ENCODE measurements at regions not wholly inside any gene's neighbourhood (a gene's known extent, or its start where the extent isn't known, plus 50 kb on each side); places are given as distances from the start of the nearest gene placed in this dataset.

DNA sequence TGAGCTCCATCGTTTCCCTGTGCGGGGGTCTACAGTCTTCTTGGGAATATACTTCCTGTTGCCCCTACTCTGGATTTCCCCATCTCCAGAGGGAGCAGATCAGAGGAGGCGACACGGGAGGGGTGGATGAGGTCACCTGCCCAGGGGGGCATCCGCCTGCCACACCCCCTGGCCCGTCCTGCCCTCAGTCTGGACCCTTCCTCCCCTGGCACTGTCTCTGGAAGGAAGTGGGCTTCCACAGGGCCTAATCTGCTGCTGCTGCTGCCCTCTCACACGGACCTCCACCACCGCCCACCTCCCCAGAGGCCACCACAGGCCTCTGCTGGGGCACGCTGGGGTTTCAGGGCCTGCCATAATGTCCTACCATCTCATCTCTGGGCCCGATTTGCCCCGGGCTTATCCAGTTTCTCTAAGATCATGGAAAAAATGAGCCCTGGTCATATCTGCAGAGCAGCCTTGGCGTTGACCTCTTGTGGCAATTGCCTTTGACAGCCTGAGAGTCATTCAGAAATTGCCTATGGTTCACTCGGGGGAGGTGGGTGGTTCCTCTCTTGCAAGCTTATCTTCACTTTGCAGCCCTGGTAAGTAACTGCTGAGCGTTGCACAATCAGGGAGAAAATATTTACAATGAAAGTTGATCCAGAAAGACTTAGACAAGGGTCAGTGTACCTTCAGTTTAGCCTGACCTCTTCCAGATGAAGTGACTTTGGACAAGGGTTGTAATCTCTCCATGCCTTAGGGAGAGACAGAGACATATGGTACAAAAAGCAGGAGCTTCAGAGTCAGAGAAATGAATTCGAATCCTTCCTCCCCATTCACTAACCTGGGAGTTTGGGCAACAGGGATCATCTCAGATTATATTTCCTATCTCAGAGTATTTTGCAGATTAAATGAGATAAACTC, 252.4 kb downstream of the TOMM20 start:
- no peak for DNase-seq

DNA sequence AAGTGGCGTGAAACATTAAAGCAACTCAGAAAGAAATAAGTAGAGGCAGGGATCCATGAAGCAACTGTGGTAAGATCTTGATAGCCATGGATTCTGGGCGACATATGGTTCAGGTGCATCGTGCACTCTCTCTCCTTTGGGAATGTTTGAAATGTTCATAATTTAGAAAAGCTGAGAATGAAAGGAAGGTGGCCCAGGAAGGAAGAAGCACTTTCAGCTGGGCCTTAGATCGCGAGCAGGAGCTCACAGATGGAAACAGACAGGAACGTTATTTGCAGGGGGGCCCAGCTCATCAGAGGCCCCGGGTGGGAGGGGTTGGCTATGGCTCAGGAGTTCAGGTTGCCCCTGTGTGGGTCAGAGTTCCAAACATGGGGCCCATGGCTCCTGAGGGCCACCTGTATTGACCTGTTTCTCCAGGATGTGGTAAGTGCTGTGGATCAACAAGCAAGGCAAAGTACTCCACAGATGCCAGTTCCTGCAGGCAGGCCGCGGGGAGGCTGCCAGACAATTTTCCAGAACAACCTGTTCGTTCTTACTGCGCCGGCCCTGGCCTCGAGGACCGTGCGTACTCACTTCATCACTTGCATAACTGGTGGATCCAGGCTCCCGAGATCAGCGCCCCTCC, 253.2 kb downstream of the TOMM20 start:
- no peak for DNase-seq

DNA sequence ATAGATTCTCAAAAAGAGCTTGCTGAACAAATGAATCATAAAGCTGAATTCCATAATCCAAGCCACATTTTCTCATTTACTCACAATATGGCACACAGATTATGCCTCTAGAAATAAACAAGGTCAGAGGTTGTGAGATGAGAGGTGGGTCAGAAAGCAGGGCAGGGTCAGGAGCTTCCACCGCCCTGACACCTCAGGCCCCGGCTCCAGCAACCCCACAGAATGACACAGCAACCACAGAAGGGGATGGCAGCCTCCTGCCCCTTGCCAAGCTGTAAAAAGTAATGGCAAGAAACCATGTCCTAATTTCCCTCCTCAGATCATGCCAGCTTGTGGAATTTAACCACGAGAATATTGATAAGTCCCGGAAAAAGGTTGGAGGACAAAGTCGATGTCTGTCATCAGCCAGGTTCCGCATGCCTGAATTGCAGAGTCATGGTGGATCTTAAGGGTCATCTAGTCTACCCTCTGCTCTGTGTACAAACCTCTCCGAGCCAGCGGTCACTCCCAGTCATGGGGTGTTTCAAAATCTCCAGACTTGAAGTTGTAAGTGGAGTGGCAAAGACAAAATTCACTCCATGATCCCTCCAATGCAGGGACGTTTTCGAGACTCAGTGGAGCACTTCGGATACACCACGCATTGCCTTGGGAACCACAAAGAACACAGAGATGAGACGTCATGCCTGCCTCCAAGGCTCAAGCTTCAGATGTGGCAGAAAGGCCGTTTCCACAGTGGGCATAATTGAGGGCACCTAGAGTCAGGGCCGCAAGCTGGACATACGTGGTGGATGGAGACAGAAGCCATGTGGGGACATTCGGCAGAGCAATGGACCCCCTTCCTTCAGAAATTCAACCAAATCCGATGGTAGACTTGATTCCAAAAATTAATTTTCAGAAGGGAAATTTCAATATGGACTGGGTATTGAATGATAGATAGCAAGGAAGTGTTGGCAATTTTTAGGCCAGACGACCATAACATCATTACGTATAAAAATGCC, 254.0 kb downstream of the TOMM20 start:
- no peak for DNase-seq

DNA sequence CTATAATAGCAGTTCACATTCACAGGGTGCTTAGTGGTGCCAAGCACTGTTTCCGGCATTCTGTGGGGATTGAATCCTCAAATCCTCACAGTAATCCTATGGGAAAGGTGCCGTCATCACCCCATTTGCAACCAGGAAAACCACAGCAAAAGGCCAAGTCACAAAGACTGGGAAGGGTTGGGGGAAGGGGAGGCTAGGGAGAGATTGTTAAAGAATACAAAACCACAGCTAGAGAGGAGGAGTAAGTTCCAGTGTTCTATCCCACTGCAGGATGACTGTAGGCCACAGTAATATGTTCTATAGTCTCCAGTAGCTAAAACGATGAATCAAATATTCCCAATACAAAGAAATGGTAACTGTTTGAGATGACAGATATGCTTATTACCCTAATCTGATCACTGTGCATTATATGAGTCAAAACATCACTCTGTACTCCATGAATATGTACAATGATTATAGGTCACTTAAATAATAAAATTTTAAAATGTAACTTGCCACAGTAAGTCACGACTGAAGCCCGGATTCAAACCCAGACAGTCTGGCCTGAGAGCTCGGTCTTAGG, 256.8 kb downstream of the TOMM20 start:
- DNase-seq, result no peak

DNA sequence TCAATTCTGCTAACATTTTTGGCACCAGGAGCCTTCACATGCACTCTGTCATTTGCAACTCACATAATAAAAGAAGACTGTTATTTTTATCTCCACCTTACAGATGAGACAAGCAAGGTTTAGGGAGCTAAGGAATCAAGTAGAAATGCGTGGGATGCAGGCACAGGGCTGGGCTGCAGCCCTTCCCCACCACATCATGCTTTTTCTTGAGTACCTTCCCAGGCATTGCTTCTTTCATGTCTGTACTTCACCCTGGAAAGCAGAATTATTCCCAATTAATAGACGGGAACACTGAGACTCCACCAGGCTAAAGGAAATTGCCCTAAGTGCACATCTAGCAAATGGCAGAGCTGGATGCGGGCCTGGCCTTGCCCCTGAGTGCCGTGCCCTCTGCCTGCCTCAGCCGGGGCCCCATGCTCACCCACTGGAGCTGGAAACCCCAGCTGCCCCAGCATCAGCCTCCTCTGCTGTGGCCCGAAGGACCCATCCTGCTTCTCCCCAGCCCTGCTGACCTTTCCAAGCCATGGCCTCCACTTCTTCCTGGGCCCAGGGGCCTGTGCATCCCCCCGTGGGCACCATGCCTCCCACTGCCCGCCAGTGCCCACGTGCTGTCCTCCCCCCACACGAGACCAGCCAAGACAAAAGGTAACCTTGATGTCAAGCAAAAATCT, 257.5 kb downstream of the TOMM20 start:
- no peak for DNase-seq

DNA sequence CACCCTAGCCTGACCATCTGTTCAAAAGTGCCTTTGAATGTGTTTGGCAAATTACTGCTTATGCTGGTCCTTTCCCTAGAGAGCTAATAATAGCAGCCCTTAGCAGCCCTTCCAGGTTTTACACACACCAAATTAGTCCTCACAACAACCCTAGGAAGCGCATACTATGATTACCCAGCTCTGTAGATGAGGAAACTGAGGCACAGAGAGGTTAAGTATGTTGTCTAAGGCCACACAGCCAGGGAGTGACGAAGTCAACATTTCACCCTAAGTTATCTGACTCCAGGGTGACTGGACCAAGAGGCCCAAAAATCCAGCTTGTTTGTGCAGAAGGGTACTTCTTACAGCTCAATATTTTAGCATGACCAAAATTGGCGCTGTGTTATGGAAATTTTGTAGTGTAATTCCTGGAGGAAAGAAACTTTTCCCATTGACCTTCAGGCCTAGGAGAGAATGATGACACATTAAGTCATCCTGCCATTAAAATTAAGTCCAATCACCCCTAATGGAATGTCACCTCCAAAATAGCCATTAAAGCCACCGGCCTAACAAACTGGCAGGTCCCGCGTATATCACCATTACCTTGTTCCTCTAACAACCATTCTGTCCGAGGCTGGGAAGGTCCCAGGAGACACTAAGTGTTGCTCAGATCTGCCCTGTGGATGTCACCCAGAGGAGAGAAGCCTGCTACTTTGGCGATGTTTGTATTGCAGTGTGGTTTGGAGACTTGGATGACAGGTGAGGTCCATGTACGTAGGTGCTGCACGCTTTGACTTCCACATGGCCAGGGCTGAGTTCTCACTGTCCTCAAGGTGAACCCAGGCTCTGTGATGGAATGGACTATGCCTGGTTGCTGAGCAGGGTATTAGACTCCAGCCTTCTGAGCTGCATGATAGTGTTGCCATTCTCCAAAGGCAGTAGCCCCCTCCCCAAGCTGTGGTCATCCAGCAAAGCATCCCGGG, 258.3 kb downstream of the TOMM20 start:
- no peak for DNase-seq

DNA sequence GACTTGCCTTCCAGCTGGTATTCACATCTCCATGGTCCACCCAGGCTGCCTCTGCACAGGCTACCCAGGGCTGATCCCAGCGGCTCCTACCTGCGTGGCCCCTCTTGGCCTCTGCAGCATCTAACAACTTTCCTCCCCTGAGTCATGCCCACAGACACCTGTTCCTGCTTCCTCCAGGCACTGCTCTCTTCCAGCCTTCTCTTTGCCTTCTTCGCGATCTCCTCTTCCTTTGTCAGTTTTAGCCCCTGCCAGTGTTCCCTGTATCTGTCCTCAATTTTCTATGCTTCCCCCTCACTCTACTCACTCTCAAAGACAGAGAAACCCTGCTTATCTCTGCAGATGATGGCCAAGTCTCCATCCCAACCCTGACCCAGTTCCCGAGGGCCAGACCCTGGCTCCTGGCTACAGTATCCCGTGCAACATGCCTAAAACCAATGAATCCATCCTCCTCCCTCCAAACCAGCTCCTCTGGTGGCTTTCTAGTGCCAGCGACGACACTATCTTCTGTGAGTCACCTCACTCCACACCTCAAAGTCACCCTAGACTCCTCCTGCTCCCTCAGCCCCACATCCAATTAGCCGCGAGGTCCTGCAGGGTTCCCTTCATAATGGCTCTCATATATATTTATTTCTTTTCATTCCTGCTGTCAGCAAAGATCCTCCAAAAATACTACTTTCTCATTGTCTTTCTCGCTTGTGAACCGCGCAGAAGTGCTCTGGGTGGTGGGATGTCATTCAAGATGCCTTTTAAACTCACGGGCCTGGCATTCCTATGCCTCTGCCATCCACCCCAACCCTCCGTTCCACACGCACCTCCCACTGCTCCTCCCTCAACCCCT, 259.2 kb downstream of the TOMM20 start:
- no peak for DNase-seq

DNA sequence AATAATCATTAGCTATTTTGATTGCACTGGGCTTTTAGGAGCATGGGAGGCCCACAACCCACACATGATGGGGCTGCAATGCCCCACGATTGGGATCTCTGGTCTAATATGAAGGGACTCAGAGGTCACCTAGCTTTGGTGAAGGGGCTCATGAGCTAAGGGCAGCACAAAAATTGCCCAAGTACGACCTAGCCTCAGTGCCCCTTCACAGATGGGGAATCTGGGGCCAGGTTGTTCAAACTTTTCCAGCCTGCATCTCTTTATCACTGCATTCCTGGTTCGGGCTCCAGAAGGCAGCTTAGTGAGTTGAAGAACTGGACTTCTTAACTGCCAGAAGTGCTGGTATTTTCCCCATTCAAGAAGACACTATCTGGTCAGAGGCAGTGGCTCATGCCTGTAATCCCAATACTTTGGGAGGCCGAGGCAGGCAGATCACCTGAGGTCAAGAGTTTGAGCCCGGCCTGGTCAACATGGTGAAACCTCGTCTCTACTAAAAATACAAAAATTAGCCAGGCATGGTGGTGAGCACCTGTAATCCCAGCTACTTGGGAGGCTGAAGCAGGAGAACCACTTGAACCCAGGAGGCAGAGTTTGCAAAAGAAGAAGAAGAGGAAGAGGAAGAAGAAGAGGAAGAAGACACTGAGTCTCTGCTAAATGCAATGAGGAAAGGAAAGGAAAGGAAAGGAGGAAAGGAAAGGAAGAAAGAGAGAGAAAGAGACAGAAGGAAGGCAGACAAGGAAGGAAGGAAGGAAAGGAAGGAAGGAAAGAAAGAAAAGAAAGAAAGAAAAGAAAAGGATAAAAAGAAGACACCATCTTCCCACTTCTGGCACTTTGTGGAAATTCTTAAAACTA, 258.5 kb upstream of the IRF2BP2 start:
- no peak for DNase-seq

DNA sequence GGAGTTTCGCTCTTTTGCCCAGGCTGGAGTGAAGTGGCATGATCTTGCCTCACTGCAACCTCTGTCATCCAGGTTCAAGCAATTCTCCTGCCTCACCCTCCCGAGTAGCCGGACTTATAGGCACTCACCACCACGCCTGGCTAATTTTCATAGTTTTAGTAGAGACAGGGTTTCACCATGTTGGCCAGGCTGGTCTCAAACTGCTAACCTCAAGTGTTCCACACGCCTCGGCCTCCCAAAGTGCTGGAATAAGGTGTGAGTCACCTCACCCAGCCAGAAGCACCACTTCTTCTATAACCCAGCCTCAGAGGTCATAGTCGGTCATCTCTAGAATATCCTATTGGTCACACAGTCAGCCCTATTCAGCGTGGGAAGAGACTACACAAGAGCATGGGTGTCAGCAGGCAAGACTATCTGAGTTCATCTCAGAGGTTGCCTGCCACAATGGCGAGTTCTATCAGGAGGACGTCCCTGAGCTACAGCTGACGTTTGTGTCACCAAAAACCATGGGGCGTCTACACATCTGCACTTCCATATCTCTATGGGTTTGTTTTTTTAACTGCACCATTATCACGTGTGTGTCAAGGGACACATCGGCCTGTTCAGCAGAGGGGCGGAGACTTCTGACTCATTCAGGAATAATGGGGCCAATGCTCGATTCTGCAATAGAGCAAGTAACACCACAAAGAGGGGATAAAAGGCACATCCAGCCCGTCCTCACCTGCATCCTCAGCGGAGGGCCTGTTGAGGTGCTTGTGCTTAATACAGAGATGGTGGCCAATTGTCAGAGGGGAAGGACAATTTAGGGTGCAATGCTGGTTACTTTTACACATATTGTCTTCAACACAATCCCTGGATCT, 256.3 kb upstream of the IRF2BP2 start:
- no peak for DNase-seq

DNA sequence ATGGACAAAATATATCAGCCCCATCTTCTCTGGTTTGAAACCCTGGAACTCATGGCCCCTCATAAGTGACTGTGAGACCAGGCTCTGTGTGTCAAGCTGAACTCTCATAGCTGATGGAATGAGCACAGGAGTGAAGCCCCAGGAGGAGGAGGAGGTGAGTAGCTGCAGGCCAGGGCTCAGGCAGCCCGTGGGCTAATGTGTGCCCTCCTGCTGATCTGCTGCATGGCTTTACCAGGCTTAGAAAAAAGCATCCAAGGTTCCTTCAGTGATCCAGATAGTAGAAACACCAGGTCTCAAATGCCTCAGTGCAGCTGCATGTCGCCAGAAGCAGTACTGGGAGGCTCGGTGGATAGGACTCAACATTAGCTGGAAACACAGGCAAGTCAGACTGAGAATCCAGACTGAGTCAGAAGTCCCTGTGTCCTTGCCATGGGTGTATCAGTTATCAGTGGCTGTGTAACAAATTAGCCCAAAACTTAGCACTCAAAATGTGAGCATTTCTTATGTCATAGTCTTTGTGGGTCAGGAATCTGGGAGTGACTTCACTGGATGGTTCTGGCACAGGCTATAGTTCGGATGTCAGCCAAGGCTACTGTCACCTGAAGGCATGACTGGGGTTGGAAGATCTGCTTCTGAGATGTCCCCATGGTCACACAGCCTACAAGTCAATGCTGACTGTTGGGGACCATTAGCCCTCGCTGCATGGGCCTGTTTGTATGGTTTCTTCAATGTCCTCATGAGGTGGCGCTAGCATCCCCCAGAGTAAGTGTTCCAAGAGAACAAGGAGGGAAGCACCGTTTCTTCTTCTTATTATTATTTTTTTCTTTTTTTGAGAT, 255.4 kb upstream of the IRF2BP2 start:
- no peak for DNase-seq

DNA sequence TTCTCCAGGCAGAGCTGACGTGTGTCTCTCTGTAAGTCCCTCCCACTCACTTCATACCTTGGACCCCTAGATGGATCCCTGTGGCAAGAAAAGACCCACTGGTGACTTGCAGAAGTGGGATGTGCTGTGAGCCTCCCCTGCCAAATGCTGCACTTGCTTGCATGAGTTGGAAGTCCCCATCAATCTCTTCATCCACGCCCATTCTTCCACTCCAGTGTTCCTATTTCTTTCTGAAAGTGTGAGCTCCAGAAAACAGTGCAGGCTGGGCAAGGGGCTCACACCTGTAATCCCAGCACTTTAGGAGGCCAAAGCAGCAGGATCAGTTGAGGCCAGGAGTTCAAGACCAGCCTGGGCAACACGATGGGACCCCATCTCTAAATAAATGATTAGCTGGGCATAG, 254.1 kb upstream of the IRF2BP2 start:
- no peak for DNase-seq

DNA sequence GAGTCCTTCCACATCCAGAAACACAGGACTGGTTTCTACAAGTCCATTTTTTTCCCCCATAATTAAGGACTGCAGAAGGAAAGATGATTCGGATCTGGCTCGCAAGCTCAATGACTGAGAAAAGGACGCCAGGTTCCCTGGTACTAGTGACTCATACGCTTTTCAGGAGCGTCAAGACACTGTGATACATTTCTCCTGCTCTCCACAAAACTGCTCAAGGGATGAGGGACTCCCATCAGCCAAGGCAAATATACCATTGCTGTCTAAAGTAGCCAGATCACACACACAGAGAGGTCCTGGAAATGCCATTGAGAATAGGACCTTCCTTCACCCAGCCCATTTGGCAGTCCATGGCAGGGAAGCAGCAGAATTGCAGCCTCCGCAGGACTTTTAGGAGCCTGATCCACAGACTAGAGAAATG, 253.6 kb upstream of the IRF2BP2 start:
- DNase-seq, result no peak

DNA sequence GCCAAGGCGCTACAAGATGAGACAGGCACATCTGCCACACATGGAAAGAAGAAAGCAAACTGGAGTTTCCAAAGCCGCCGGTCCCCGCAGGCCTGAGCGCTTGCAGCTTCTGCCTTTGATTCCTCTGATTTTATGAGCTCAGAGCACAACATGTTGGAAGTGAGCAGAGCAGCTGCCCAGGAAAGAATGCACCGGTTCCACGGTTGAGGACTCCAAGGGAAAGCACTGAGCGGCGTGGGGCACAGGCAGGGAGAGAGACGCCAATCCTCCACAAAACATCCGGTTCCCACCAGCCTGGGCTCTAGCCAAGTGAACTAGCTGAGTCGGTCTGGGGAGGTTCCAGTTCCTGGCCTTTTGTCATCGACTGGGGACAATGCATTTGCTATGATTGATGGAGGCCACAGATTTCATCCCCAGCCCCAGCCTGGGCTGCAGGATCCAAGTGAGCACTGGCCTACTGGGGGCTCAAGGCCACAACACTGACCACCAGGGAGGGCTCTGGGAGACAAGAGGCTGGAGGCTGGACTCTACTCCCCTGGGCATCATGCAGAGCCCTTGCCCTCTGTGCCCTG, 253.1 kb upstream of the IRF2BP2 start:
- peak; percentile 71 for DNase-seq

DNA sequence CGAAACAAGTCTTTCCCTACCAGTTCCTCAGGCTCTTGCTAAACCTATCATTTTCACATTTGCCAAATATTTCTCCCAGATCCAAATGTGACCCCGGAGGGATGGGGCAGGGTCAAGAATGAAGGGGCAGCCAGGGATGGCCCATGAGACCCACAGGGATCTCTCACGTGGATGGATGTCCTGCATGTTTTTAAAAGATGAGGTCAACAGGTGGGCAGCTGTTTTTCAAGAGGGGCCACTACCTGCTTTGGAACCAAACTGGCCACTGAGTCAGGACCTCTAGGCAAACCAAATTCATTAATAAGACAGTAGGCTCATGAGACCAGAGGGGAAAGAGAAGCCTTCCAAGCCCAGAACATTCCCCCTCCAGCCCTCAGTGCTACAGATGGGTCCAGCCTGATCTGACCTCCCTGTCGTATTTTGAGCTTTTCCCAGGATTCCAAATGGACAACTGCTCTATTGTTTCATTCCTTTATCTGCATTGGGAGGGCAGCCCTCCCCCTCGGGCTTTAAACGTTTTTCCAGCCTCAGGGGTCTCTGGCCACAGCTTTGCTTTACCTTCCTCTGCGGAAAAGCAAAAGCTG, 252.5 kb upstream of the IRF2BP2 start:
- DNase-seq, result no peak

DNA sequence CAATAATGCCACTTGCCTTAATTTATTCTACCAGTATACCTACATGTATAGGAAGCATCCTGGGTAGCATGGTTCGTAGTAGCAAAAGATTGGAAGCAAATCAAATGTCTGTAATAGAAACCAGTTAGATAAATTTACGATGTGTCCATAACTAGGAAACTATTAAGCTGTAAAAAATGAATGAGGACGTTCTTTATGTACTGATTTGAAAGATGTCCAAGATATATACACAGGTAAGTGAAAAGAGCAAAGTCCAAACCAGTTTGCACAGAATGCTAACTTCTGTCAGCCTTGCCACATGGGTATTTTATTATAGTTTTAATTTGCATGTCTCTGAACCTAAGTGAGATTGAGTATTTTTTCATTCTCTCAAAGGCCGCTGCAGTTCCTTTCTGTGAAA, 251.8 kb upstream of the IRF2BP2 start:
- no peak for DNase-seq

DNA sequence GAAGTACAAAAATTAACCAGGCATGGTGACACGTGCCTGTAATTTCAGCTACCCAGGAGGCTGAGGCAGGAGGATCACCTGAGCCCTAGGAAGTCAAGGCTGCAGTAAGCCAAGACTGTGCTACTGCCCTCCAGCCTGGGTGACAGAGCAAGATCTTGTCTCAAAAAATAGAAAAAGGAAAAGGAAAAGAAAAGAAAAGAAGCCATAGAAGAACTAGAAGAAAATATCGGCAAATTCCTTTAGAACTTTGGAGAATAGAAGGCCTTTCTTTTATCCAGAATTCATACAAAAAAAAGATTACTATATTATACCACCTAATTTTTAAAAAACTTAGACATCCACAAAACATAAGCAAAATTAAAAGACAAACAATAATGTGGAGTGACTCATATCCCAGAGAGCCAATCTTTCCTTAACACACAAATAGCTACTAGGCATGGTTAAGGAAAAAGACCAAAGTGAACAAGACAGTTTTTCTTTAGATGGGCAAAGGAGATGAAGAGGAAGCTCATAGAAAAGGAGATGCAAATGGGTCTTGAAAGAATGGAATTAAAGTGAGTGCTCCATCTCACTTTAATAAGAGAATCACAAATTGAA, 251.1 kb upstream of the IRF2BP2 start:
- DNase-seq, result no peak

All from hindlimb muscle (tissue), 1 donor.